HEK293 (cell line): ENCODE measurements at regions not wholly inside any gene's neighbourhood (a gene's known extent, or its start where the extent isn't known, plus 50 kb on each side); places are given as distances from the start of the nearest gene placed in this dataset.

ENCODE experiments used
- CTCF ChIA-PET: fragments of 350-600 bp; formaldehyde crosslinking; extraction: SDS; loops from one replicate; lab custom pipeline; 2021; ENCODE audit warnings: antibody characterized with exemption; lab: Yijun Ruan, JAX
- POLR2A ChIA-PET: fragments of 300-600 bp; formaldehyde crosslinking; extraction: SDS; loops from one replicate; lab custom pipeline; 2020; ENCODE audit warnings: antibody characterized with exemption, inconsistent platforms; lab: Yijun Ruan, JAX
- H3K27ac ChIP-seq: fragments of 200-500 bp; sonication (Bioruptor generic); 2 replicates; pipeline ENCODE4 v1.5.1; 2014; ENCODE audit warnings: low read depth, low read length, control low read depth, inconsistent platforms; ENCODE audit errors: extremely low read depth
- H3K36me3 ChIP-seq, 2 experiments: fragments of 200-500 bp in 1 of 2; sonication (Bioruptor generic) in 1 of 2; 1 replicate in 1 of 2; 2 replicates in 1 of 2; pipeline ENCODE4 v1.5.1; 2014 to 2017; ENCODE audit warnings: inconsistent platforms in 2 of 2, low read length in 2 of 2; ENCODE audit not compliant: control insufficient read depth in 2 of 2, insufficient read depth in 1 of 2
- H3K4me1 ChIP-seq: fragments of 200-500 bp; sonication (Bioruptor generic); 2 replicates; pipeline ENCODE4 v1.5.1; 2014; ENCODE audit warnings: mild to moderate bottlenecking, low read length, inconsistent platforms; ENCODE audit not compliant: control insufficient read depth, insufficient read depth
- H3K4me3 ChIP-seq: 2 replicates; pipeline ENCODE4 v1.5.1; 2011; ENCODE audit warnings: low read depth, mild to moderate bottlenecking, control low read depth, low read length, moderate library complexity
- H3K9me3 ChIP-seq: fragments of 200-500 bp; sonication (Bioruptor generic); 2 replicates; pipeline ENCODE4 v1.5.1; 2014; ENCODE audit warnings: low read depth, low read length, inconsistent platforms; ENCODE audit not compliant: control insufficient read depth, insufficient read depth
- CTCF ChIP-seq: fragments of 450-650 bp; formaldehyde crosslinking; IDR thresholded peaks from 2 replicates; pipeline ENCODE4 v1.5.1; 2016; ENCODE audit warnings: missing biosample characterization, missing genetic modification characterization
- ELK4 ChIP-seq: IDR thresholded peaks from 2 replicates; pipeline ENCODE4 v1.6.1; 2011; ENCODE audit warnings: mild to moderate bottlenecking, low read depth, low read length, borderline replicate concordance
- KLF1 ChIP-seq: fragments of 450-650 bp; formaldehyde crosslinking; IDR thresholded peaks from 2 replicates; pipeline ENCODE4 v1.5.1; 2016; ENCODE audit warnings: missing biosample characterization, missing genetic modification characterization
- KLF9 ChIP-seq: fragments of 450-650 bp; formaldehyde crosslinking; IDR thresholded peaks from 2 replicates; pipeline ENCODE4 v1.5.1; 2016; ENCODE audit warnings: missing biosample characterization, missing genetic modification characterization, low read depth
- SCRT2 ChIP-seq: fragments of 450-650 bp; formaldehyde crosslinking; IDR thresholded peaks from 2 replicates; pipeline ENCODE4 v1.5.1; 2016; ENCODE audit warnings: missing biosample characterization, missing genetic modification characterization
- ZFP3 ChIP-seq: fragments of 450-650 bp; formaldehyde crosslinking; IDR thresholded peaks from 2 replicates; pipeline ENCODE4 v1.5.1; 2016; ENCODE audit warnings: low read depth, missing biosample characterization, missing genetic modification characterization
- ZFP37 ChIP-seq: fragments of 450-650 bp; formaldehyde crosslinking; IDR thresholded peaks from 2 replicates; pipeline ENCODE4 v1.5.1; 2016; ENCODE audit warnings: missing biosample characterization, missing genetic modification characterization
- ZNF114 ChIP-seq: fragments of 450-650 bp; formaldehyde crosslinking; IDR thresholded peaks from 2 replicates; pipeline ENCODE4 v1.5.0; 2017; ENCODE audit warnings: missing biosample characterization, missing genetic modification characterization
- ZNF132 ChIP-seq: fragments of 450-650 bp; formaldehyde crosslinking; IDR thresholded peaks from 2 replicates; pipeline ENCODE4 v1.5.1; 2017; ENCODE audit warnings: missing biosample characterization, missing genetic modification characterization, borderline replicate concordance
- ZNF133 ChIP-seq: fragments of 450-650 bp; formaldehyde crosslinking; IDR thresholded peaks from 2 replicates; pipeline ENCODE4 v1.5.1; 2016; ENCODE audit warnings: missing biosample characterization, missing genetic modification characterization
- ZNF19 ChIP-seq: fragments of 450-650 bp; formaldehyde crosslinking; IDR thresholded peaks from 2 replicates; pipeline ENCODE4; 2016; ENCODE audit warnings: missing biosample characterization, missing genetic modification characterization, low read depth
- ZNF280D ChIP-seq: fragments of 450-650 bp; formaldehyde crosslinking; IDR thresholded peaks from 2 replicates; pipeline ENCODE4 v1.5.1; 2016; ENCODE audit warnings: missing biosample characterization, missing genetic modification characterization
- ZNF449 ChIP-seq: fragments of 450-650 bp; formaldehyde crosslinking; IDR thresholded peaks from 2 replicates; pipeline ENCODE4 v1.5.1; 2017; ENCODE audit warnings: missing biosample characterization, mild to moderate bottlenecking, missing genetic modification characterization, moderate library complexity
- ZNF514 ChIP-seq: fragments of 450-650 bp; formaldehyde crosslinking; IDR thresholded peaks from 2 replicates; pipeline ENCODE4 v1.5.1; 2016; ENCODE audit warnings: missing biosample characterization, missing genetic modification characterization
- ZNF571 ChIP-seq: fragments of 450-650 bp; formaldehyde crosslinking; IDR thresholded peaks from 2 replicates; pipeline ENCODE4 v1.5.0; 2017; ENCODE audit warnings: missing biosample characterization, missing genetic modification characterization
- ZNF610 ChIP-seq: fragments of 450-650 bp; formaldehyde crosslinking; IDR thresholded peaks from 2 replicates; pipeline ENCODE4 v1.5.1; 2016; ENCODE audit warnings: missing biosample characterization, missing genetic modification characterization, borderline replicate concordance
- ZNF624 ChIP-seq: fragments of 450-650 bp; formaldehyde crosslinking; IDR thresholded peaks from 2 replicates; pipeline ENCODE4 v1.5.1; 2017; ENCODE audit warnings: missing biosample characterization, missing genetic modification characterization
- ZNF639 ChIP-seq: fragments of 450-650 bp; formaldehyde crosslinking; IDR thresholded peaks from 2 replicates; pipeline ENCODE4 v1.5.1; 2016; ENCODE audit warnings: missing biosample characterization, missing genetic modification characterization
- ZNF707 ChIP-seq: fragments of 450-650 bp; formaldehyde crosslinking; IDR thresholded peaks from 2 replicates; pipeline ENCODE4 v1.5.1; 2016; ENCODE audit warnings: missing biosample characterization, missing genetic modification characterization
- ZNF777 ChIP-seq: fragments of 450-650 bp; formaldehyde crosslinking; IDR thresholded peaks from 2 replicates; pipeline ENCODE4 v1.5.1; 2017; ENCODE audit warnings: missing biosample characterization, missing genetic modification characterization, borderline replicate concordance
- ZXDB ChIP-seq: fragments of 450-650 bp; formaldehyde crosslinking; IDR thresholded peaks from 2 replicates; pipeline ENCODE4 v1.5.1; 2016; ENCODE audit warnings: missing biosample characterization, missing genetic modification characterization

GRCh38 chr2:223270548-223270947 is 218.6 kb downstream of the KCNE4 start:
- Histone ChIP-seq H3K9me3 (no peaks in the 10 kb centered on the region), H3K27ac (no peak overlapping the region)
- POLR2A ChIA-PET, result no interaction called here
- no peak for TF ChIP-seq ZNF133 (tag by site-specific recombination)
- TF ChIP-seq ZNF610 (tag by site-specific recombination), result no peak
- no peak for TF ChIP-seq KLF1
- no peak for TF ChIP-seq ZNF449 (tag by site-specific recombination)
- no peak for TF ChIP-seq ELK4
- no peak for TF ChIP-seq ZXDB (tag by site-specific recombination)
- TF ChIP-seq ZNF624 (tag by site-specific recombination), result no peak
- TF ChIP-seq ZNF114 (tag by site-specific recombination), result no peak
- no peak for TF ChIP-seq ZNF514
- TF ChIP-seq ZNF639 (tag by site-specific recombination), result no peak
- TF ChIP-seq ZNF19 (tag by site-specific recombination), result no peak
- TF ChIP-seq ZNF132 (tag by site-specific recombination), result no peak
- TF ChIP-seq ZFP37 (tag by site-specific recombination), result no peak
- no peak for TF ChIP-seq KLF9 (tag by site-specific recombination)
- no peak for TF ChIP-seq CTCF (tag by site-specific recombination)
- TF ChIP-seq ZFP3 (tag by site-specific recombination), result no peak
- TF ChIP-seq, all 188 proteins: peak for 0
- no peaks in the 10 kb centered on the region for H3K36me3 ChIP-seq
- no peak overlapping the region for H3K4me3 ChIP-seq
- no peaks in the 10 kb centered on the region for H3K4me1 ChIP-seq
- CTCF ChIA-PET, result no interaction called here

GRCh38 chr2:223273995-223274394 is 222.0 kb downstream of the KCNE4 start:
- ChIA-PET CTCF (interaction anchor here (1.2 kb wide), 1 partner anchor 27 kb away, joined by 6 read pairs; no protein-coding TSS in a partner anchor), POLR2A (no interaction called here)
- Histone ChIP-seq H3K9me3 (no peaks in the 10 kb centered on the region), H3K27ac (no peak overlapping the region), H3K4me3 (no peak overlapping the region), H3K36me3 (no peaks in the 10 kb centered on the region), H3K4me1 (no peaks in the 10 kb centered on the region)
- TF ChIP-seq ZNF707 (tag by site-specific recombination) (no peak), ZNF280D (tag by site-specific recombination) (no peak), ZNF777 (tag by site-specific recombination) (no peak), ZNF571 (no peak), SCRT2 (tag by site-specific recombination) (no peak)
